ENCODE measurements at regions not wholly inside any gene's neighbourhood (a gene's known extent, or its start where the extent isn't known, plus 50 kb on each side); places are given as distances from the start of the nearest gene placed in this dataset.

- DNase-seq (ENCODE audit: low read depth): no peak
Measured at GRCh38 chr3:139780593-139780992, 102.8 kb upstream of the NMNAT3 start.

- DNase-seq (ENCODE audit: low read depth): no peak
Measured at GRCh38 chr3:139778682-139779233, 101.0 kb upstream of the NMNAT3 start.

GRCh38 chr3:139774560-139775302 lies 97.0 kb upstream of the NMNAT3 start:
- DNase-seq (ENCODE audit: low read depth): peak; percentile 91

- peak; percentile 87 for DNase-seq (ENCODE audit: low read depth)
Measured at GRCh38 chr3:139772539-139773500, 95.0 kb upstream of the NMNAT3 start.

GRCh38 chr3:139771331-139771730 lies 93.6 kb upstream of the NMNAT3 start:
- DNase-seq (ENCODE audit: low read depth): no peak

- DNase-seq (ENCODE audit: low read depth): no peak
Measured at GRCh38 chr3:139770577-139770976, 92.8 kb upstream of the NMNAT3 start.

- DNase-seq (ENCODE audit: low read depth): no peak
Measured at GRCh38 chr3:139769796-139770195, 92.0 kb upstream of the NMNAT3 start.

- peak; percentile 84 for DNase-seq (ENCODE audit: low read depth)
Measured at GRCh38 chr3:139764936-139765335, 87.2 kb upstream of the NMNAT3 start.

GRCh38 chr3:139764069-139764905 lies 86.5 kb upstream of the NMNAT3 start:
- no peak for DNase-seq (ENCODE audit: low read depth)

- no peak for DNase-seq (ENCODE audit: low read depth)
Measured at GRCh38 chr3:139762302-139762701, 84.5 kb upstream of the NMNAT3 start.

GRCh38 chr3:139759470-139759869 lies 81.7 kb upstream of the NMNAT3 start:
- no peak for DNase-seq (ENCODE audit: low read depth)

- peak; percentile 38 for DNase-seq (ENCODE audit: low read depth)
Measured at GRCh38 chr3:139758654-139759291, 81.0 kb upstream of the NMNAT3 start.

- no peak for DNase-seq (ENCODE audit: low read depth)
Measured at GRCh38 chr3:139757448-139758030, 79.8 kb upstream of the NMNAT3 start.

GRCh38 chr3:139756529-139757103 lies 78.8 kb upstream of the NMNAT3 start:
- DNase-seq (ENCODE audit: low read depth): no peak

GRCh38 chr3:139755551-139755950 lies 77.8 kb upstream of the NMNAT3 start:
- no peak for DNase-seq (ENCODE audit: low read depth)

GRCh38 chr3:139751789-139752188 lies 74.0 kb upstream of the NMNAT3 start:
- no peak for DNase-seq (ENCODE audit: low read depth)

GRCh38 chr3:139746481-139746880 lies 68.7 kb upstream of the NMNAT3 start:
- DNase-seq (ENCODE audit: low read depth): no peak

GRCh38 chr3:139745831-139746230 lies 68.1 kb upstream of the NMNAT3 start:
- DNase-seq (ENCODE audit: low read depth): peak; percentile 51

GRCh38 chr3:139738697-139739096 lies 60.9 kb upstream of the NMNAT3 start:
- no peak for DNase-seq (ENCODE audit: low read depth)

- DNase-seq (ENCODE audit: low read depth): no peak
Measured at GRCh38 chr3:139737682-139738361, 60.0 kb upstream of the NMNAT3 start.

Measured in LHCN-M2 (cell line).